OCI-LY1 (cell line): ENCODE measurements at regions not wholly inside any gene's neighbourhood (a gene's known extent, or its start where the extent isn't known, plus 50 kb on each side); places are given as distances from the start of the nearest gene placed in this dataset.

Source experiments
- H2AFZ ChIP-seq: fragments of 200-600 bp; sonication (generic), shearing (Covaris generic); 2 replicates; pipeline ENCODE4 v1.6.0; 2014; ENCODE audit warnings: antibody characterized with exemption, mild to moderate bottlenecking, low read length
- H3F3A ChIP-seq: fragments of 200-600 bp; sonication (generic), shearing (Covaris generic); 2 replicates; pipeline ENCODE4 v1.6.0; 2014; ENCODE audit warnings: mild to moderate bottlenecking, antibody characterized with exemption, low read length, moderate library complexity; ENCODE audit not compliant: insufficient read depth
- H3K27ac ChIP-seq: fragments of 200-600 bp; sonication (generic); 2 replicates; pipeline ENCODE4 v1.5.1; 2014; ENCODE audit warnings: low read length, mixed run types, mild to moderate bottlenecking, low read depth; ENCODE audit not compliant: poor library complexity, severe bottlenecking
- H3K27me3 ChIP-seq: fragments of 200-600 bp; sonication (generic); 2 replicates; pipeline ENCODE4 v1.6.0; 2014; ENCODE audit warnings: antibody characterized with exemption, mild to moderate bottlenecking, low read length, moderate library complexity; ENCODE audit not compliant: insufficient read depth
- H3K36me3 ChIP-seq: fragments of 200-600 bp; sonication (generic); 2 replicates; pipeline ENCODE4 v1.6.1; 2014; ENCODE audit warnings: mild to moderate bottlenecking, antibody characterized with exemption, low read length, moderate library complexity, mixed read lengths; ENCODE audit not compliant: insufficient read depth
- H3K4me1 ChIP-seq: fragments of 200-600 bp; sonication (generic); 2 replicates; pipeline ENCODE4 v1.5.1; 2014; ENCODE audit warnings: mild to moderate bottlenecking, low read length, moderate library complexity; ENCODE audit not compliant: insufficient read depth, severe bottlenecking
- H3K4me2 ChIP-seq: fragments of 200-600 bp; sonication (generic), shearing (Covaris generic); 2 replicates; pipeline ENCODE4 v1.6.1; 2014; ENCODE audit warnings: low read length
- H3K4me3 ChIP-seq: fragments of 200-600 bp; sonication (generic); 2 replicates; pipeline ENCODE4 v1.5.1; 2014; ENCODE audit warnings: low read length, low read depth, mild to moderate bottlenecking, mixed read lengths; ENCODE audit not compliant: poor library complexity, severe bottlenecking
- H3K79me2 ChIP-seq: fragments of 200-600 bp; shearing (Covaris generic); 2 replicates; pipeline ENCODE4 v1.6.1; 2016; ENCODE audit warnings: mixed run types, low read length, mixed read lengths; ENCODE audit not compliant: insufficient read depth
- H3K9ac ChIP-seq: fragments of 200-600 bp; sonication (generic), shearing (Covaris generic); 2 replicates; pipeline ENCODE4 v1.6.1; 2014; ENCODE audit warnings: mild to moderate bottlenecking, low read length, mixed read lengths
- H3K9me2 ChIP-seq: fragments of 200-600 bp; sonication (generic), shearing (Covaris generic); 2 replicates; pipeline ENCODE4 v1.6.1; 2014; ENCODE audit warnings: low read depth, mild to moderate bottlenecking, low read length, mixed read lengths
- H3K9me3 ChIP-seq: fragments of 200-600 bp; shearing (Covaris generic); 2 replicates; pipeline ENCODE4 v1.6.1; 2014; ENCODE audit warnings: low read length, mixed read lengths
- H4K20me1 ChIP-seq: fragments of 200-600 bp; sonication (generic), shearing (Covaris generic); 2 replicates; pipeline ENCODE4 v1.6.0; 2016; ENCODE audit warnings: mild to moderate bottlenecking, low read length; ENCODE audit not compliant: insufficient read depth
- CTCF ChIP-seq: fragments of 200-600 bp; sonication (generic), shearing (Covaris generic); IDR thresholded peaks from 2 replicates; pipeline ENCODE4 v1.5.1; 2017; ENCODE audit warnings: mild to moderate bottlenecking, antibody characterized with exemption, low read length, moderate library complexity, mixed read lengths
- EZH2 ChIP-seq: fragments of 200-600 bp; sonication (generic), shearing (Covaris generic); IDR thresholded peaks from 2 replicates; pipeline ENCODE4 v1.8.0; 2017; ENCODE audit warnings: borderline replicate concordance, mixed run types, mild to moderate bottlenecking, antibody characterized with exemption, low read length, moderate library complexity, mixed read lengths

GRCh38 chr1:177748080-177748801 lies 221.6 kb downstream of the SEC16B start:
- no peak overlapping the region for H3K9ac ChIP-seq
- H2AFZ ChIP-seq = no peak overlapping the region
- H4K20me1 ChIP-seq = no peaks in the 10 kb centered on the region
- no peak overlapping the region for H3K4me3 ChIP-seq
- H3F3A ChIP-seq = no peaks in the 10 kb centered on the region
- no peaks in the 10 kb centered on the region for H3K36me3 ChIP-seq
- TF ChIP-seq EZH2 (no peak), CTCF (no peak)
- no peak overlapping the region for H3K4me2 ChIP-seq
- H3K9me3 ChIP-seq = no peaks in the 10 kb centered on the region
- no peaks in the 10 kb centered on the region for H3K9me2 ChIP-seq
- no peaks in the 10 kb centered on the region for H3K4me1 ChIP-seq
- no peaks in the 10 kb centered on the region for H3K27me3 ChIP-seq
- no peaks in the 10 kb centered on the region for H3K79me2 ChIP-seq
- H3K27ac ChIP-seq = no peak overlapping the region

GRCh38 chr1:177746155-177746554 lies 223.7 kb downstream of the SEC16B start:
- H3K27ac ChIP-seq = no peak overlapping the region
- no peaks in the 10 kb centered on the region for H3K4me1 ChIP-seq
- no peaks in the 10 kb centered on the region for H3K9me2 ChIP-seq
- H3K9ac ChIP-seq = no peak overlapping the region
- H3F3A ChIP-seq = no peaks in the 10 kb centered on the region
- no peaks in the 10 kb centered on the region for H4K20me1 ChIP-seq
- no peak overlapping the region for H2AFZ ChIP-seq
- H3K27me3 ChIP-seq = no peaks in the 10 kb centered on the region
- no peaks in the 10 kb centered on the region for H3K79me2 ChIP-seq
- H3K4me3 ChIP-seq = no peak overlapping the region
- TF ChIP-seq EZH2 (no peak), CTCF (no peak)
- no peaks in the 10 kb centered on the region for H3K9me3 ChIP-seq
- no peak overlapping the region for H3K4me2 ChIP-seq
- no peaks in the 10 kb centered on the region for H3K36me3 ChIP-seq

- no peaks in the 10 kb centered on the region for H4K20me1 ChIP-seq
- no peak overlapping the region for H3K4me3 ChIP-seq
- no peaks in the 10 kb centered on the region for H3K27me3 ChIP-seq
- no peak overlapping the region for H3K27ac ChIP-seq
- no peaks in the 10 kb centered on the region for H3K4me1 ChIP-seq
- H3K9ac ChIP-seq = no peak overlapping the region
- no peaks in the 10 kb centered on the region for H3K9me3 ChIP-seq
- H3K9me2 ChIP-seq = no peaks in the 10 kb centered on the region
- H3K4me2 ChIP-seq = no peak overlapping the region
- no peak overlapping the region for H2AFZ ChIP-seq
- H3F3A ChIP-seq = no peaks in the 10 kb centered on the region
- TF ChIP-seq CTCF = no peak
- TF ChIP-seq EZH2 = no peak
- no peaks in the 10 kb centered on the region for H3K79me2 ChIP-seq
- no peaks in the 10 kb centered on the region for H3K36me3 ChIP-seq
Measured at GRCh38 chr1:177744906-177745305, 225.0 kb downstream of the SEC16B start.
